ENCODE measurements at regions not wholly inside any gene's neighbourhood (a gene's known extent, or its start where the extent isn't known, plus 50 kb on each side); places are given as distances from the start of the nearest gene placed in this dataset.

DNA sequence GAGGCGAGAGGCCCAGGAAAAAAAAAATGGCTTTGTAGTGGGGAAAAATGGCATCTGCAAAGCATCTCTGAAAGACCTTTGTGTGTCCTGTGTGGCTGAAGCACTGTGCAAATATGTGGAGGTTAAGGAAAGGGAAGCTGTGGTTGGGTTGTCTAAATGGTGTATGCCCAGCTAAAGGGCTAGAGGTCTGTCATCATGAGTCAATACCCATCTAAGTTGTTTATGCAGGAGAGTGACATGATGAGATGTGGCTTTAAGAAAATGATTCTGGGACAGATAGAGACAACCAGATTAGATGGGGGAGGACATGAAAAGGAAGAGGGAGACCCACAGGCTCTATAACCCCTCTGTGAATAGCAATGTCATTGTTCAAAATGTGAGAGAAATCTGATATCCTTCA, 280.7 kb downstream of the MFSD1 start:
- no peak overlapping the region for H3K9ac ChIP-seq (ENCODE audit: insufficient read depth in 1 of 2, low read depth in 2 of 2, low read length in 2 of 2)
- TF ChIP-seq MTA2 (IDR thresholded peaks at IDR 0.05; ENCODE audit: low read depth) (no peak), ZNF445 (CRISPR knock-in tag; IDR thresholded peaks at IDR 0.05; ENCODE audit: low read depth) (no peak), NFXL1 (CRISPR knock-in tag; IDR thresholded peaks at IDR 0.05) (no peak), TEAD1 (CRISPR knock-in tag; IDR thresholded peaks at IDR 0.05) (no peak)
- H3K4me1 ChIP-seq (replicated peaks in 1 of 2; ENCODE audit: control insufficient read depth in 2 of 2, insufficient read depth in 2 of 2, low read length in 2 of 2) = no peaks in the 10 kb centered on the region
- no peaks in the 10 kb centered on the region for H3K27me3 ChIP-seq (ENCODE audit: control insufficient read depth in 2 of 2, insufficient read depth in 2 of 2, low read length in 2 of 2)
- no peak for ATAC-seq
- in situ Hi-C loops (cut with MboI) = no loop called here
- intact Hi-C loops (cut with micrococcal nuclease) = no loop called here
- no peaks in the 10 kb centered on the region for H4K20me1 ChIP-seq (replicated peaks; ENCODE audit: control insufficient read depth, insufficient read depth, low read length)
- POLR2A ChIA-PET = interaction anchor here (0.7 kb wide), 1 partner anchor 14 kb away, joined by 3 read pairs; no protein-coding TSS in a partner anchor
- H3K79me2 ChIP-seq (ENCODE audit: control insufficient read depth, insufficient read depth, low read length) = no peaks in the 10 kb centered on the region
- no peak overlapping the region for H3K4me3 ChIP-seq
- 0% methylated on average over 1 of the region's 1 CpG for WGBS (ENCODE audit: insufficient coverage, low coverage, missing lambda C conversion rate)
- no peaks in the 10 kb centered on the region for H3K36me3 ChIP-seq (ENCODE audit: control insufficient read depth, insufficient read depth, low read length)
- no peak overlapping the region for H3K4me2 ChIP-seq (ENCODE audit: insufficient read depth, low read length)
- H2AFZ ChIP-seq (ENCODE audit: low read depth, low read length) = no peak overlapping the region
- no peak overlapping the region for H3K27ac ChIP-seq (ENCODE audit: extremely low read depth, low read depth, low read length)
- CTCF ChIA-PET (ENCODE audit: low intra/inter-chr PET ratio) = no interaction called here
- H3K9me3 ChIP-seq (replicated peaks; ENCODE audit: control insufficient read depth, insufficient read depth, low read depth, low read length) = 0 out of 2 replicates have a peak, but pooled peaks cover 2% of the 10 kb centered on the region
- no peaks in the 10 kb centered on the region for H3K9me1 ChIP-seq (ENCODE audit: control insufficient read depth, insufficient read depth, low read length)
- FAIRE-seq = no peak
- BruUV-seq (replicated peaks) = no TSS peak
- no peak for DNase-seq (ENCODE audit: extremely low read depth in 1 of 4, low spot score in 3 of 4)

DNA sequence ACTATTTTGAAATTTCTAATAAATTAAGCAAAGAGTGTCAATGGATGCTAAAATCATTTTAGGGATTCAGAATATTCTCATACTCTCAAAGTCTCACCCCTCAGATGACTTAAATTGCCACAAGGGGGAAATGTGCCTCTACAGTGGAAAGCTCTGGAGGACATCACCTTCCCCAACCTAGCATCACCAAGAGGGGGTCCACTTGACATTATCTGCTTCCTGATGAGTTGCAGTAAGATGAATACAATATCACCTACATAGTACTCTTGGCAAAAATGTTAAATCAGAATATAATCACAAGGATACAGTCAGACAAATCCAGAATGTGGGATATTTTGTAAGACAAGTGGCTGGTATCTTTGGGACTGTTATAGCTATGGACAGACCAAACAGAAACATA, 290.1 kb downstream of the MFSD1 start:
- no peak overlapping the region for H2AFZ ChIP-seq (ENCODE audit: low read depth, low read length)
- TF ChIP-seq TCF7L2 (IDR thresholded peaks at IDR 0.05; ENCODE audit: low read depth, low read length) = no peak
- TF ChIP-seq, protein P1, sequence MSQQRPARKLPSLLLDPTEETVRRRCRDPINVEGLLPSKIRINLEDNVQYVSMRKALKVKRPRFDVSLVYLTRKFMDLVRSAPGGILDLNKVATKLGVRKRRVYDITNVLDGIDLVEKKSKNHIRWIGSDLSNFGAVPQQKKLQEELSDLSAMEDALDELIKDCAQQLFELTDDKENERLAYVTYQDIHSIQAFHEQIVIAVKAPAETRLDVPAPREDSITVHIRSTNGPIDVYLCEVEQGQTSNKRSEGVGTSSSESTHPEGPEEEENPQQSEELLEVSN (IDR thresholded peaks at IDR 0.05; ENCODE audit: borderline replicate concordance in 1 of 2, extremely low read depth in 1 of 2, insufficient read depth in 1 of 2, insufficient read length in 1 of 2, low read depth in 1 of 2, low read length in 1 of 2, poor library complexity in 1 of 2, severe bottlenecking in 1 of 2) = no peak
- TF ChIP-seq CBX8 (IDR thresholded peaks at IDR 0.05; ENCODE audit: borderline replicate concordance, extremely low read depth, low read depth, low read length, poor library complexity, severe bottlenecking) = no peak
- TF ChIP-seq TCFL5 (CRISPR knock-in tag; conservative IDR thresholded peaks at IDR 0.05) = no peak
- TF ChIP-seq HDAC6 (IDR thresholded peaks at IDR 0.05; ENCODE audit: low read depth, low read length) = no peak
- TF ChIP-seq TAF7 (tag; IDR thresholded peaks at IDR 0.05) = no peak
- TF ChIP-seq, protein P2, sequence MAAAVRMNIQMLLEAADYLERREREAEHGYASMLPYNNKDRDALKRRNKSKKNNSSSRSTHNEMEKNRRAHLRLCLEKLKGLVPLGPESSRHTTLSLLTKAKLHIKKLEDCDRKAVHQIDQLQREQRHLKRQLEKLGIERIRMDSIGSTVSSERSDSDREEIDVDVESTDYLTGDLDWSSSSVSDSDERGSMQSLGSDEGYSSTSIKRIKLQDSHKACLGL (CRISPR knock-in tag; IDR thresholded peaks at IDR 0.05; ENCODE audit: borderline replicate concordance, poor library complexity, severe bottlenecking) = no peak

More for the DNA sequence above, 290.1 kb downstream of the MFSD1 start:
- no peaks in the 10 kb centered on the region for H3K9me1 ChIP-seq (ENCODE audit: control insufficient read depth, insufficient read depth, low read length)
- H3K4me3 ChIP-seq = no peak overlapping the region
- H3K4me2 ChIP-seq (ENCODE audit: insufficient read depth, low read length) = no peak overlapping the region
- H3K9ac ChIP-seq (ENCODE audit: insufficient read depth in 1 of 2, low read depth in 2 of 2, low read length in 2 of 2) = no peak overlapping the region
- in situ Hi-C loops (cut with MboI) = no loop called here
- intact Hi-C loops (cut with micrococcal nuclease) = no loop called here
- H3K27ac ChIP-seq (ENCODE audit: extremely low read depth, low read depth, low read length) = no peak overlapping the region
- no peaks in the 10 kb centered on the region for H3K27me3 ChIP-seq (ENCODE audit: control insufficient read depth in 2 of 2, insufficient read depth in 2 of 2, low read length in 2 of 2)
- ChIA-PET CTCF (ENCODE audit: low intra/inter-chr PET ratio) (no interaction called here), POLR2A (no interaction called here)
- H3K79me2 ChIP-seq (ENCODE audit: control insufficient read depth, insufficient read depth, low read length) = no peaks in the 10 kb centered on the region
- H3K4me1 ChIP-seq (replicated peaks in 1 of 2; ENCODE audit: control insufficient read depth in 2 of 2, insufficient read depth in 2 of 2, low read length in 2 of 2) = no peaks in the 10 kb centered on the region
- ATAC-seq = no peak
- no peak for FAIRE-seq
- H3K9me3 ChIP-seq (replicated peaks; ENCODE audit: control insufficient read depth, insufficient read depth, low read depth, low read length) = no peaks in the 10 kb centered on the region
- no peaks in the 10 kb centered on the region for H3K36me3 ChIP-seq (ENCODE audit: control insufficient read depth, insufficient read depth, low read length)
- no peaks in the 10 kb centered on the region for H4K20me1 ChIP-seq (replicated peaks; ENCODE audit: control insufficient read depth, insufficient read depth, low read length)
- no TSS peak for BruUV-seq (replicated peaks)
- no peak for DNase-seq (ENCODE audit: extremely low read depth in 1 of 4, low spot score in 3 of 4)
